HG03045 (cell line): ENCODE measurements at regions not wholly inside any gene's neighbourhood (a gene's known extent, or its start where the extent isn't known, plus 50 kb on each side); places are given as distances from the start of the nearest gene placed in this dataset.

Experiments
- ATAC-seq: cut with Tn5 transposase; IDR thresholded peaks from one replicate; pipeline ENCODE4 v1.9.1; 2021; ENCODE audit warnings: mild to moderate bottlenecking, moderate library complexity; ENCODE audit not compliant: unreplicated experiment

DNA sequence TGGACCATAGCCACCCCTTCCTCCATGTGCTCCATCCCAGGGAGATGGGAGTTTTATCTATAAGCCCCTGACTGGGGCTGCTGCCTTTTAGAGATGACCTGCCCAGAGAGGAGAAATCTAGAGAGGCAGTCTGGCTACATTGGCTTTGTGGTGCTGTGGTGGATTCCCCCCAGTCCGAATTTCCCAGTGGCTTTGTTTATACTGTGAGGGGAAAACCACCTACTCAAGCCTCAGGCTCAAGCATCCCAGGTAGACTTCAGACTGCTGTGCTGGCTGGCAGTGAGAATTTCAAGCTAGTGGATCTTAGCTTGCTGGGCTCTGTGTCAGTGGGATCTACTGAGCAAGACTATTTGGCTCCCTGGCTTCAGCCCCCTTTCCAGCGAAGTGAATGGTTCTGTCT, 1195.7 kb upstream of the PCDH20 start:
- no peak for ATAC-seq

GRCh38 chr13:62598708-62599107, 1183.1 kb upstream of the PCDH20 start:
- no peak for ATAC-seq

DNA sequence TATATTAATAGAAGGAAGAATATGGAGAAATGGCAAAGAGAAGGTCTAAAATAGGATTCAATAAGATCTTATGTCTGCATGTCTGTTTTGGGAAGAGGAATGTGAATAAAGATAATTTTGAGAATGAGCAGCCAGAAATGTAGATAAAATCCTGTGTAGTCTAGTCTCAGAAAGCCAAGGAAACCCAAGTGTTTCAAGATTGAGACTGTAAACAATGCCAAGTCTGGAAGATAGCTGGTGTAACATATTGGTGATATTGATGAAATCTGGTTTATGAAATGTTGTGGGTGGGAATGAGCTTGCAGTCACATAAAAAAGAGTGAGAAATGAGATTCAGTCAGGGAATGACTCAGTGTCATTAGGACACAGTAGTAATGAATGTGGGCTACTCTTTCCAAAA, 1180.3 kb upstream of the PCDH20 start:
- ATAC-seq: no peak

DNA sequence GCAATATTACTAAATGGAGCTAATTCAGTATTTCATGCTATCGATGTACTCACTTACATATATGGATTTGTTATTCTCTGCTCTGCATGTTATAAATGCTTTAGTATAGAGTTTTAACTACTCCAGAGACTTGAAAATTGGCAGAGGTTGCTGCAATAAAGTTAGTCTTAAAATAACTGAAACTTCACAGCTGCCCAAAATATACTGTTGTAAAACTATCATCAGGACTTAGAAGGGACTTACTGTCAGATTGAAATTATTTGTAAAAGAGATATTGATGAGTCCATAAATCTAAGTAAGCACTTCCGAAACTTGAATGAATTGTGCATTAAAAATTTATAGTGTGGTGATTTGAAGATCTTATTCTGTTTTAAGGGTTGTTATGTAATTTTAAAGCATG, 1178.2 kb upstream of the PCDH20 start:
- ATAC-seq: no peak

DNA sequence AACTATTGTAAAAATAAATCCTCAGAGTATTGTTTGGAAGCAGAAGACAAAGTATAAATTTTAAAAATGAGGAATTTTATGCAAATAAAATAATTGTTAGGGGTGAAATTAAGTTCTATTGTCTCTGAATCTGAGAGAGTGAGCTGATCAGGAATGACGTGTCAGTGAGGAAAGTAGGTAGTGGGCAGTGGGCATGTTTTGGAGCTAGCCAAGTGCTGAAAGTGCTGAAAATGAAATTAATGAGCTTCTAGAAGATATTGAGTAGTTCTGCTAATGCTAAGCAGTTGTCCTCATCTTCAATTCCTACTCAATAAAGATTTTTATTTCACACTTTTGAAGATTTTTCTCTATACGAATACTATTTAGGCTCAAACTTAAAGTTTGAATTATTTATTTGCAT, 1167.8 kb upstream of the PCDH20 start:
- no peak for ATAC-seq

- ATAC-seq: no peak
Measured at GRCh38 chr13:62578402-62578801, 1162.8 kb upstream of the PCDH20 start.

- no peak for ATAC-seq
Measured at GRCh38 chr13:62564770-62565169, 1149.1 kb upstream of the PCDH20 start.

GRCh38 chr13:62563251-62563650, 1147.6 kb upstream of the PCDH20 start:
- no peak for ATAC-seq

GRCh38 chr13:62556978-62557377, 1141.3 kb upstream of the PCDH20 start:
- no peak for ATAC-seq

GRCh38 chr13:62551588-62551987, 1135.9 kb upstream of the PCDH20 start:
- ATAC-seq: no peak

DNA sequence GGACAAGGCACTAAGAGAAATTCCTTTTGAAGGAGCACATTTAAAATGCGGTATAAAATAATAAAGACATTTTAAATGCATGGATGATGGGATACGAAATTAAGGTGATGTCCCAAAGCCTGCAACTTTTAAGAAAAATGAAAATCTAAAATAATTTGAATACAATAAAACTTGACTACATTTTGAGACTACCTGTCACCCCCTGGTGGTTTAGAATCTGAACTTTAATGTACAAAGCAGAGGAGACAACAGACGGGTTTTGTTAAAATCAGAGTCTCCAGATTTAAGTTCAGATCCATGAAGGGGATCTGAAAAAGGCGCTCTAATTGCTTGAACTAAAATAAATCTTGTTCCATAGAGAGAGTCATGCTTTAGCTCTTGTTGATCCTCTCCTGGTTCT, 1129.3 kb upstream of the PCDH20 start:
- no peak for ATAC-seq

GRCh38 chr13:62537593-62537992, 1121.9 kb upstream of the PCDH20 start:
- no peak for ATAC-seq

DNA sequence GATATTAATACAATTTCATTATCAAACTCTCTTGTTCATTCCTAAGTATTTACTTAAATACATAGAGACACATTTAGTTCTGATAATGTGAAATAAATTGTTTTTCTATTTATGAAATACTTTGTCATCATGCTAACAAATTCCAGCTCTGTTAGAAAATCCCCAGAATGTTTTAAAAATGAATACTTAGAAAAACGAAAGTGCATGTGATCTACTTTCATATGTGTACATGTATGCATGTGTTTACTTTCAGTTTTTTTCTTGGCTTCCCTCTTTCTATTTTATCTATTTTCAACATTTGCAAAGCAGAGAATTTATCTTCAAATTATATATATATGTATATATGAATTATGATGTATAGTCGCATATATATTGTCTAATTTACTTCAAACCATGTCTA, 1110.0 kb upstream of the PCDH20 start:
- no peak for ATAC-seq

DNA sequence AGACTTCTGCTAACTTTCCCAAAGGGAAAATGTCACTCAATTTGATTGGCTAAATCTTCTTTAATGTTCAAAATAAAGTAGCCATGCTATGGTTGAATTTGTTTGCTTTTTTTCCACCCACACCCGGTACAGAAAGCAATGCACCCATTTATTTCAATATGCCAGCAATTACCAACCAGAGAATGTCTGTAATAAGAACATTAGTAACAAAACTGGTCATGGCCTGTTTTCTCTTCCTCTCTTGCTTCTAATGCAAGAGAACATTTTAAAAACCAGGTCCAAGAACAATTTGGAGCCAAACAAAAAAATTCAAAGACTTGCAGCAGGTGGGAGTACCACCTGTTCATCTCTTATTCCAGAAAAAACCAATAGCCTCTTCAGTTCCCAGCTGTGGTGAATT, 1108.8 kb upstream of the PCDH20 start:
- ATAC-seq: peak; percentile 50

DNA sequence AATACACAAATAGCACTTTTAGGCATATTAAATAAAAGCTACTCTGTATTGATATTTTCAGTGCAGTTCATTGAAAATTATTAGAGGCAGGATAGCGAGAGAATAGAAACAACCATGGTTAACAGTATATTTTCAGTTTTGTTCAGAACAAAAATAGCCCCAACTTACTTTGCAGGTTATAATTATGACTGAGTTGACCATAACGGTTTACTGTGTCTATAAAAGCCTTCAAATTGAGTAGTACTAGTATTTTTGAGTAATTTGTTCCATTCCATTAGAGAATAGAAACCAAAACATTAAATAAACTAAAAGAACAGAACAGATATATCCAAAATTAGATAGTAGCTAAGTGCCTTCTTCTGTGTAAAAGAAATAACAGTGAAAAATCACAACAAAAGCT, 1108.4 kb upstream of the PCDH20 start:
- peak; percentile 90 for ATAC-seq

- ATAC-seq: peak; percentile 96
Measured at GRCh38 chr13:62512194-62513141, 1096.8 kb upstream of the PCDH20 start.

DNA sequence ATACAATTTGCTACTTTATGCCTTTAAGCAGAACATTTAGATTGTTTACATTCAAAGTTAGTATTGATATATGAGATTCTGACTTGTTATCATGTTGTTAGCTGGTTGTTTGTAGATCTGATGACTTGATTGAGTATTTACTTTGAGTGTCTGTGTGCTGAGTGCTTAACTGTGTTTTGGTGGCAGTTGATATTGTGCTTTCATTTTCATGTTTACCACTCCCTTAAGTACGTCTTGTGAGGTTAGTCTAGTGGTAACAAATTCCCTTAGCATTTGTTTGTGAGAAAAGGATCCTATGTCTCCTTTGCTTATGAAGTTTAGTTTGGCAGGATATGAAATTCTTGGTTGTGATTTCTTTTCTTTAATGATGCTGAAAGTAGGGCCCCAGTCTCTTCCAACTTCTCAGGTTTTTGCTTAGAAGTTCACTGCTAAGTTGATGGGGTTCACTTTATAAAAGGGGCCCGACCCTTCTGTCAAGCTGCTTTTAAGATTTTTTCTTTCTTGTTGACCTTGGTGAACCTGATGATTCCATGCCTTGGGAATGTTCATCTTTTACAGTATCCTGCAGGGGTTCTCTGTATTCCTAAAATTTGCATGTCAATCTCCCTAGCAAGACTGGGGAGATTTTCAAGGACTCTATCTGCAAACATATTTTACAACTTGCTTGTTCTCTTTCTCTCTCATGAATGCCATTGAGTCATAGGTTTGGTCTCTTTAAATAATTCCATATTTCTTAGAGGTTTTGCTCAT, 1095.4 kb upstream of the PCDH20 start:
- no peak for ATAC-seq

- no peak for ATAC-seq
Measured at GRCh38 chr13:62502588-62502987, 1086.9 kb upstream of the PCDH20 start.

DNA sequence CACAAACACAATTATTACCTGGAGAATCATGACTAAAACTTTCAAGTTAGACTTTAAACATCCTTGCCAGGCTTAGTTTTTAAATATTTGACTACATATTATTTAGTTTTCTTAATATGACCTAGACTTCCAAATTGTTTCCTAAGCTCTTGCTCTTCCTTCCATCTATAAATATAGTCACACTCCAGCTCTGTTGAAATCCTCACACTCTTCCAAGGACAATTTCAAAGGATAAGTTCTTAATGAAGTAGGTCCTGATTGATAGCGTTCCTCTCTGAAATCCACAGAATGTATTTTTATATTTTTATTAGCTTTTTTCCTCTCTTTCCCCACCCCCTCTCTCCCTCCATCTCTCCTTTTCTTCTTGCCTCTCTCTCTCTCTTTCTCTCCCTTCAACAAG, 1074.1 kb upstream of the PCDH20 start:
- no peak for ATAC-seq

DNA sequence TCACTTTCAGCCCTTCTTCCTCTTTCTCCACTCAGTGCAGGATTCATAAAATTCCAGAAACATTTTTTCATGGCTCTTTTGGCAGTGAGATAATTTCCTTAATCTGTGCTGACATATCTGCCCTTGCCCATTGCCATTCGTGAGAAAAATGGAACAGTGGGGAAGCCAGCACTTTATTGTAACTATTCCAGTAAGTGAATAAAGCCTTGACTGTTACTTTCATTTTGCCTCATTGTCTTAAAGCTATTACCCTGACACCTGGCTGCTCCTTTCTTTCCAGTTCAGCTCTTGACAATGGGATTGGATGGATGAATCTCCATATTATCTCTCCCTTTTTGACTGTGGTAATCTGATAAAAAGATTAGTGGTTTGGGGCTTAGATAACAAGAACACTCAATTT, 1068.1 kb upstream of the PCDH20 start:
- no peak for ATAC-seq

DNA sequence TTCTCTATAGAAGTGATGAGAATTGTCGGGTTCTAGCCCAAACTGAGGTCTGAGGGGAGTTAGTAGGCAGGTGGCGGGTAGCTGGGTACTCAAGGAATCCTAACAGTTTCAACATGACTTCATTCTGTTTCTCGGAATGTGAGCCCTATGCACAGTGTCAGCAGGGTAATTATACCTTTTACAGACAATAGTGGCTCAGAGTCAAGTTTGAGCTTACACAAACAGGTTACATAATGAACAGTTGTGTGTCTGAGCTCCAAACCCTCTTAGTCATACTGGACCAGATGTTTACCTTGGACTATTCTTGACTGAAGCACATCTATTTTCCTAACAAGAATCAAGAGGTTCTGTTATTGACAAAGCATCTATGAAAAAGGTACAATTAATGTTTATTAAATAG, 1066.7 kb upstream of the PCDH20 start:
- no peak for ATAC-seq

GRCh38 chr13:62473944-62474237, 1058.2 kb upstream of the PCDH20 start:
- no peak for ATAC-seq
